DND-41 (cell line): ENCODE measurements at regions not wholly inside any gene's neighbourhood (a gene's known extent, or its start where the extent isn't known, plus 50 kb on each side); places are given as distances from the start of the nearest gene placed in this dataset.

Experiments
- CTCF ChIP-seq: IDR thresholded peaks from 2 replicates; pipeline ENCODE4 v1.5.1; 2012; ENCODE audit warnings: borderline replicate concordance, low read length, moderate library complexity, mild to moderate bottlenecking; ENCODE audit not compliant: poor library complexity, severe bottlenecking; ENCODE audit errors: extremely low read depth
- EZH2 ChIP-seq: IDR thresholded peaks from 3 replicates; pipeline ENCODE4 v1.6.1; 2012; ENCODE audit warnings: borderline replicate concordance, low read depth, mild to moderate bottlenecking, moderate library complexity, low read length, inconsistent platforms; ENCODE audit not compliant: severe bottlenecking

- TF ChIP-seq EZH2 (no peak), CTCF (no peak)
Measured at GRCh38 chr4:144507311-144508101, 138.4 kb upstream of the HHIP start.
